ENCODE measurements at regions not wholly inside any gene's neighbourhood (a gene's known extent, or its start where the extent isn't known, plus 50 kb on each side); places are given as distances from the start of the nearest gene placed in this dataset.

DNA sequence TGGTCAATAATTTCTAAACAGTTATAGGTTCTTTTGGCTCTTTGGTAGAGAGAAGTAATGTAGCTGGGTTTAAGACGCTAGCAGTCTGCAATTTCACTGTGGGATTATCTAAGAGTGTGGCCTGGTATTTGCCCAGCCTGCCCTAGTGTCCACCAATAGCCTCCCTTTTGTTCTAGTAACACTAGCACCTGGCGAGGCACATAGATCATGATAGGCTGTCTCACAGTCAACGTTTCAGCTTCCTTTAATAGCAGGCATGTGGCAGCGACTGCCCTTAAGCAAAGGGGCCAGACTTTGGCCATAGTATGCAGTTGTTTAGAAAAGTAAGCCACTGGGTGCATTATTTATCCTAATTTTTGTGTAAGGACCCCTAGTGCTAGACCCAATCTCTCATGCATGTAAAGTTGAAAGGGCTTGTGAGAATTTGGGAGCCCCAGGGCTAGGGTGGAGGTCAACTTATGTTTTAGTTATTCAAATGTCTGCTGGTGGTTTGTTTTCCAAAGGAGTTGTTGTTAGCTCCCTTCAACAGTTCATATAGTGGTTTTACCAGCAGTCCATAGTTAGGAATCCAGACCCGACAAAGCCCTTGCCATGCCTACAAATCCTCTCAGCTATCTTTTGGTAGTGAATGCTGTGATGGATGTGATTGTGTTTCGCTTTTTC, 274.3 kb downstream of the HTR1A start:
- Mint-ChIP-seq H3K4me3 (no peak overlapping the region), H3K4me1 (no peaks in the 10 kb centered on the region), H3K9me3 (no peaks in the 10 kb centered on the region), H3K27ac (ENCODE audit: unreplicated experiment) (no peak overlapping the region), H3K36me3 (ENCODE audit: low read depth) (no peaks in the 10 kb centered on the region), H3K27me3 (ENCODE audit: low read depth) (no peaks in the 10 kb centered on the region)
- DNase-seq (ENCODE audit: low read depth, low spot score), result no peak
- TF ChIP-seq, protein P1, sequence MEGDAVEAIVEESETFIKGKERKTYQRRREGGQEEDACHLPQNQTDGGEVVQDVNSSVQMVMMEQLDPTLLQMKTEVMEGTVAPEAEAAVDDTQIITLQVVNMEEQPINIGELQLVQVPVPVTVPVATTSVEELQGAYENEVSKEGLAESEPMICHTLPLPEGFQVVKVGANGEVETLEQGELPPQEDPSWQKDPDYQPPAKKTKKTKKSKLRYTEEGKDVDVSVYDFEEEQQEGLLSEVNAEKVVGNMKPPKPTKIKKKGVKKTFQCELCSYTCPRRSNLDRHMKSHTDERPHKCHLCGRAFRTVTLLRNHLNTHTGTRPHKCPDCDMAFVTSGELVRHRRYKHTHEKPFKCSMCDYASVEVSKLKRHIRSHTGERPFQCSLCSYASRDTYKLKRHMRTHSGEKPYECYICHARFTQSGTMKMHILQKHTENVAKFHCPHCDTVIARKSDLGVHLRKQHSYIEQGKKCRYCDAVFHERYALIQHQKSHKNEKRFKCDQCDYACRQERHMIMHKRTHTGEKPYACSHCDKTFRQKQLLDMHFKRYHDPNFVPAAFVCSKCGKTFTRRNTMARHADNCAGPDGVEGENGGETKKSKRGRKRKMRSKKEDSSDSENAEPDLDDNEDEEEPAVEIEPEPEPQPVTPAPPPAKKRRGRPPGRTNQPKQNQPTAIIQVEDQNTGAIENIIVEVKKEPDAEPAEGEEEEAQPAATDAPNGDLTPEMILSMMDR (conservative IDR thresholded peaks at IDR 0.05), result no peak

DNA sequence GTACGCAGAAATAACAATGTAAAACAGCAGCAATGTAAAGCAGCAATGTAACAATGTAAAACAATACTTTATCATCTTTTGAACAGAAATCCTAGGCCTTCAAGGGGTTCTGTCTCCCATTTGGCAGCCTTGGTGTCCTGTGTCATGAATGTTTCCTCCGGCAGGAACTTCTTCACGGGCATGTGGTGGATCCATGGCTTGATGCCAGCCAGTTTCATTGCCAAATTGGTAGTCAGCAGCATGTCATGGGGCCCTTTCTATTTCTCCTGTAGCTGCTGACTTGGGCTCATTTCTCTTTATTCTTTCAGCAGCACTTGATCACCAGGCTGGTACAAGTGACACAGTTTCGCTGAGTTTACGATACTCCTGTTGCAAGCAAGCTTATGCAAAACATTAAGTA, 275.3 kb downstream of the HTR1A start:
- Mint-ChIP-seq H3K27ac (ENCODE audit: unreplicated experiment) (no peak overlapping the region), H3K36me3 (ENCODE audit: low read depth) (no peaks in the 10 kb centered on the region), H3K27me3 (ENCODE audit: low read depth) (no peaks in the 10 kb centered on the region), H3K9me3 (no peaks in the 10 kb centered on the region), H3K4me3 (no peak overlapping the region), H3K4me1 (no peaks in the 10 kb centered on the region)
- no peak for DNase-seq (ENCODE audit: low read depth, low spot score)
- TF ChIP-seq, protein P1 (conservative IDR thresholded peaks at IDR 0.05), result no peak

DNA sequence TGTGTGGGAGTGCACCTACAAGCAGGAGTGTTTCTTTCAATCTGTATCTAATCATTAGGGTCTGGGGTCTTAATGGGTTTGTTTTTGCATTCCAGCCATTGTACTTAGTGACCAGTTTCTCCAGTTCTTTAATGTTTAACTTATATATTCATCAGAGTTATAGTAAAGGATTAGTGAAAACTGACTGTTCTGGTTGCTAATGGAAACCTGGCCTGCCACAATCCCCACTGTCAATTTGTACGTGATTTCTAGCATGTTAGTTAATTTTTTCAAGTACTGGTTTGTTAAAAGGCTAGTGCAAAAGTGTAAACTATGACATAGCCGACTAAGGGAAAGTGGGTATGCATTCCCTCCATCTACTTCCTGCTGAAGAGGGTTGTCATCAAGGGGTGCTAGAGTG, 276.1 kb downstream of the HTR1A start:
- DNase-seq (ENCODE audit: low read depth, low spot score), result no peak
- no peaks in the 10 kb centered on the region for H3K27me3 Mint-ChIP-seq (ENCODE audit: low read depth)
- TF ChIP-seq, protein P1 (conservative IDR thresholded peaks at IDR 0.05), result no peak
- no peaks in the 10 kb centered on the region for H3K9me3 Mint-ChIP-seq
- no peak overlapping the region for H3K4me3 Mint-ChIP-seq
- H3K36me3 Mint-ChIP-seq (ENCODE audit: low read depth), result no peaks in the 10 kb centered on the region
- no peak overlapping the region for H3K27ac Mint-ChIP-seq (ENCODE audit: unreplicated experiment)
- no peaks in the 10 kb centered on the region for H3K4me1 Mint-ChIP-seq

DNA sequence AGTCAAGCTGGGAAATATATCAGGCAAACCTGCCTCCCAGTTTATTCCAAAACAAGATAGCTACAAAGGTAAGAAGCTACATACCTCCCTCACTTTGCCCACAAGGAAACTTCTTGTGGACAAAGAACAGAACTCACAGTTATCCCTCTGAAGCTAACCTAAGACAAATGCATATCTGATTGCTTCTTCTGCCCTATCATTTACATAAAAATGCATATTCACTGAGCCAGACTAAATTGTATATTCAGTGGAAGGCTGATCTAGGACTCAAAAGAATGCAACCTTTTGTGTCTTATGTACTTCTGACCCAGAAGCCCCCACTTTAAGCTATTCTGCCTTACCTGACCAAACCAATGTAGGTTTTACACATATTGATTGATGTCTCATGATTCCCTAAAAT, 276.8 kb downstream of the HTR1A start:
- TF ChIP-seq, protein P1 (conservative IDR thresholded peaks at IDR 0.05), result no peak
- DNase-seq (ENCODE audit: low read depth, low spot score), result no peak
- no peak overlapping the region for H3K4me3 Mint-ChIP-seq
- H3K9me3 Mint-ChIP-seq, result no peaks in the 10 kb centered on the region
- H3K36me3 Mint-ChIP-seq (ENCODE audit: low read depth), result no peaks in the 10 kb centered on the region
- no peaks in the 10 kb centered on the region for H3K27me3 Mint-ChIP-seq (ENCODE audit: low read depth)
- H3K27ac Mint-ChIP-seq (ENCODE audit: unreplicated experiment), result no peak overlapping the region
- H3K4me1 Mint-ChIP-seq, result no peaks in the 10 kb centered on the region

DNA sequence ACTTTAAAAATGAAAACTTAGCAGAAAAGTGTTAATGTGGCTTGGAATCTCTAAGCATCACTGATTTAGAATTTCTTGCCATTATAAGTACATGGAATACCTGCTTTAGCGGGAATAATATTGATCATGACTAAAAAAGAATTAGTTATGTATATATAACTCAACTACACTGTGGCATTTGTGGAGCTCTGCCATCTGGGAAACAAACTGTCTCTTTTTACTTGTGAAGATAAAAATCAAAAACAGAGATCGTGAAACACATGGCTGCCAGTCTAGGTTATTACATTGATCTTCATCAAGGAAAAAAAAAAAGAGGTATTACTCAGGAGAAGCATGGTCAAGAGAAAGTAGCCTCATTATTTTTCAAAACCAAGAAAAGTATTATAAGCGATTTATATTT, 287.4 kb downstream of the HTR1A start:
- peaks cover 2% of the 10 kb centered on the region for H3K9me3 Mint-ChIP-seq
- no peak for DNase-seq (ENCODE audit: low read depth, low spot score)
- no peaks in the 10 kb centered on the region for H3K36me3 Mint-ChIP-seq (ENCODE audit: low read depth)
- TF ChIP-seq, protein P1 (conservative IDR thresholded peaks at IDR 0.05), result no peak
- H3K4me1 Mint-ChIP-seq, result no peaks in the 10 kb centered on the region
- no peak overlapping the region for H3K27ac Mint-ChIP-seq (ENCODE audit: unreplicated experiment)
- H3K4me3 Mint-ChIP-seq, result no peak overlapping the region
- H3K27me3 Mint-ChIP-seq (ENCODE audit: low read depth), result peaks cover 2% of the 10 kb centered on the region
